Inflammatory macrophage treated with lipopolysaccharide for 1 hour (primary cell): ENCODE measurements at regions not wholly inside any gene's neighbourhood (a gene's known extent, or its start where the extent isn't known, plus 50 kb on each side); places are given as distances from the start of the nearest gene placed in this dataset.
"Not testable (repeated sequence)": the region's sequence is repeated elsewhere in the genome, so short reads cannot be mapped to it uniquely, and the experiment has no call there.

Experiments used
- DNase-seq, 2 donors: peaks; one replicate each; pipeline ENCODE4 v3.0.0-alpha.2; 2020 to 2022

- DNase-seq: no peak
Measured at GRCh38 chr6:14218519-14218800, 100.9 kb downstream of the CD83 start.

- no peak for DNase-seq
Measured at GRCh38 chr6:14221564-14222279, 104.2 kb downstream of the CD83 start.

GRCh38 chr6:14222956-14223355, 105.4 kb downstream of the CD83 start:
- no peak for DNase-seq

DNA sequence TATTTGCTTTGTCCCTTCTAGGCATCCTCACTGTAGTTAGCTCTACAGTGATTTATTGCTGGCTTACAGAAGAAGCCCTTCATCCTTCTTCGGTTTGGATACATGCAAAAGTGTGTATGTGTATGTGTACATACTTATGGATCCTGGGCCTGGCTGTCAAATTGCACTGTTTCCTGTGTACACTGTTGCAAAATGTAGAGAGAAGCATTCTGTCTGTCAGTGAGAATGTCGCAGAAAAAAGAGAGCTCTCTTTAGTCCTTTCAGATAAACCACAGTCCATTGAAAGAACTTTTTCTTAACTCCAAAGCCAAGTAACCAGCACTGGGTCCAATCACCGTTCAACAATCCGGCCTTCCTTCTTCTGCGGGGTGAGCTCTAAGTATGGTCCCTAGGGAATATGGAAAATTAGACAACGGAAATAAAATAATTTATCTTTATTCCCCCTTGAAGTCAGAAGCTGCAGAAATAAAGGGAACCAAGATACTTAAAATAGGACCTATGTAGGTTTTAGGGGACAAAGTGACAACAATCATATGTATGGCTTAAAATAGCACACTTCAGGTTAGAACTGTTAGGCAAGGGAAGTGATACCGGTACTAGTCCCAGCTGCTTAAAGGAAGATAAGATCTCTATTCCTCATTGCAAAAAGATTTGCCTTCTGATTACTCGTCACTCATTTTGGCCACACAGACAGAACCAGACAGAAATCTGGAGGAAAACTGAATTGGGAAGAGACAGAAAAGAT, 107.0 kb downstream of the CD83 start:
- no peak for DNase-seq

GRCh38 chr6:14226051-14226660, 108.6 kb downstream of the CD83 start:
- no peak for DNase-seq

DNA sequence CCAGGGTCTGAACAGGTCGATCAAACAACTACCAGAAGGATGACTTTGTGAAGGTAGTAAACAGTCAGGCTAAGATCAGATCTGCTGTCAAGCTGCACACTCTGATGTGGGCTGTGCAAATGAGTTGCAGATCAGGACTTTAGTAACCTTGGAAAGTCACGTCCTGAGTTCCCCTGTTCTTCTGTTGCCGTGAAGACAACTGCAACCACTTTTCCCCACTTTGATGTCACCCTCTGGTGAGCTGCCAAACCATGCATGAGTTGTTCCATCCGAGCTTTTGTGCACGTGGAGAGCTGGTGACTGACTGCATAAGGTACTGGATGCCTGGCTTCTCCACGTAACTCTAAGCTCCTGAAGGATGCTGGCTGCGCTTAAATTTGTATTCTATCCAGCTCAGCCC, 111.0 kb downstream of the CD83 start:
- DNase-seq: peak in 1 of 2 donors; percentile 53

- DNase-seq: no peak
Measured at GRCh38 chr6:14231071-14231483, 113.5 kb downstream of the CD83 start.

- DNase-seq: no peak
Measured at GRCh38 chr6:14231501-14232280, 114.1 kb downstream of the CD83 start.

- no peak for DNase-seq
Measured at GRCh38 chr6:14232889-14233288, 115.3 kb downstream of the CD83 start.

- DNase-seq: no peak
Measured at GRCh38 chr6:14235653-14236356, 118.2 kb downstream of the CD83 start.

DNA sequence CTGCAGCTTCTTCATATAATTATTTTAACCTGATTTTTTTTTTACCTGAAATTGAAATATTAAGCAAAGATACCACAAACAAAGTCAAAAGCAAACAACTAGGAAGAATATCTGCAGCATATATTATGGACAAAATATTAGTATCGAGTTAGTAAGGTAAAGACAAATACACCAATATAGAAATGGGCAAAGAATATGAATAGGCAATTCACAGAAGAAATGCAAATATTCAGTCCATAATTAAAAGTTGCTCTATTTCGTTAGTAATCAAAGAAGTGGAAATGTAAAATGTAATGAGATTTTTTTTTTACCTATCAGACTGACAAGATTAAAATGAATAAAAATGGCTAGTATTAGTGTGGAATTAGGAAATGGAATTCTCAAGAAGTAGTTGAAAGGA, 121.5 kb downstream of the CD83 start:
- no peak for DNase-seq

GRCh38 chr6:14240411-14241166, 123.0 kb downstream of the CD83 start:
- DNase-seq: no peak

- DNase-seq: no peak
Measured at GRCh38 chr6:14241255-14242070, 123.9 kb downstream of the CD83 start.

GRCh38 chr6:14242912-14243311, 125.3 kb downstream of the CD83 start:
- not testable (repeated sequence) for DNase-seq

GRCh38 chr6:14243597-14243996, 126.0 kb downstream of the CD83 start:
- no peak for DNase-seq

DNA sequence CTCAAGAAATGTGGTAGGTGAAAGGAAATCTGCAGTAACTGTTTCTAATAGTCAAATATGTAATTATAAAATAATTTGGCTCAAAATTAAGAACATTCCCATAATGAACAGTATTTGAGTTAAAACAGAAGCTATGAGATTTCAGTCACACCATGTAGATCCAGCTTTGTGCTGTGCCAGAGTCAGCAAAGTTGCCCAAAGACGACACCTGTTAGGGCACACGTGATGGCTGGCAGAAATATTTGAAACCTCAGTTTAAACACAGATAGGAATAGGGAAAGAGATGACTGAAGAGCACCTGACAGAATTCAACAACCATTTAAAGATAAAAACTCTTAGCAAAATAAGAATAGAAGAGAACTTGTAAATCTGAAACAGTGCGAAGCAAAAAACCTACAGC, 129.3 kb downstream of the CD83 start:
- DNase-seq: no peak

GRCh38 chr6:14250573-14250972, 133.0 kb downstream of the CD83 start:
- DNase-seq: no peak

DNA sequence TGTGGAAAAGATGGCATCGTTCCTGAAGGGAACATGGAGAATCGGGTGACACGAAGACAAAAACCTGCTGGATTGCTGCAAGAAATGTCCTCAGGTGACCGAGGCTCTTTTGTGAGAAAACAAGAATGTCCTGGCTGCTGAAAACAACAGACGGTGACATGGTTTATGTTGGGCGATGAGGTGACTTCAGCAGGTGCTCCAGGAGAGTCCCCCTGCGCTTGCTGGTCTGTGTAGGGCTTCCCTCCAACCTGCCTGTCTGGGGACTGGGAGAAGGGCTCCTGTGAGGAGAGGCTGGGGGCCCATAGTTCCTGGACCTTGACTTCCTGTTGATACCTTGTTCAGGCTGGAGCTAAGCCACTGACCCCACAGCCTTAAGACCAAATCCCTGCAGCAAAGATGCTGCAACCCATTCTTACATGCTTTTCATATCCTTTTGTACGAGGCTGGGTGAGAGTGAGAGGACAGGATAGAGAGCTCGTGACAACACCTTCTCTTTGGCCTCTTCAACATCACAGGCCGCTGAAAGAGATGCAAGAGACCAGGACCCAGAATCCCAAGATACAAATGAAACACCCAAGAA, 134.8 kb downstream of the CD83 start:
- no peak for DNase-seq

- no peak for DNase-seq
Measured at GRCh38 chr6:14254505-14254904, 136.9 kb downstream of the CD83 start.

- DNase-seq: no peak
Measured at GRCh38 chr6:14255916-14256315, 138.3 kb downstream of the CD83 start.

DNA sequence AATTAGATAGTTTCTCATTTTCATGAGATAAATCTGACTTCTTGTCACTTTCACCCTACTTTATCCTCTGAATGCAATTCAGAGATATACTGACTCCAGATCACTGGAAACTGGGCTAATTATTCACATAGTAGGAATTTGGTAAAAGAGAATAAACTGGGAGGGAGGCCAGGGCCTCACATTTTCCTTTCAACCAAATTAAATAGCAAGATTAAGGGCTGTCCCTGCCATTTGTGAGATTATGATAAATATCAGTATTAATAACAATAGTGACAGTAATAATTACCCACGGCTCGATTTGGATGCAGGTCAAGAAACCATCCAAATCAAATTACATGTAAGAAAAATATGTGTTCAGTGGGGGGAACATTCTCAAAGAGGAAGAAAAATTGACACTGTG, 140.5 kb downstream of the CD83 start:
- DNase-seq: no peak
